T-cell (primary cell): ENCODE measurements at regions not wholly inside any gene's neighbourhood (a gene's known extent, or its start where the extent isn't known, plus 50 kb on each side); places are given as distances from the start of the nearest gene placed in this dataset.

Experiments used
- ATAC-seq, 4 experiments: fragments of 200-7000 bp in 3 of 4; fragments of 150-1000 bp in 1 of 4; cut with Tn5 transposase; replicated peaks in 1 of 4; 1 replicate in 3 of 4; 2 replicates in 1 of 4; pipeline ENCODE4 v1.10.0; 2021; ENCODE audit warnings: moderate library complexity in 3 of 4, mild to moderate bottlenecking in 2 of 4, moderate number of reproducible peaks in 1 of 4
- CTCF ChIA-PET, 2 donors: fragments of 300-600 bp; sonication (Branson Sonifier 250); formaldehyde crosslinking; loops; one replicate each; lab custom pipeline; 2022; ENCODE audit warnings: antibody characterized with exemption in 2 of 2; lab: Charles Lee
- POLR2A ChIA-PET, 2 donors: fragments of 300-600 bp; sonication (Branson Sonifier 250); formaldehyde crosslinking; loops; one replicate each; lab custom pipeline; 2022; ENCODE audit warnings: antibody characterized with exemption in 2 of 2; lab: Charles Lee
- DNase-seq, 35 experiments: peaks; one replicate each; pipeline versions ENCODE4 v3.0.0 to v3.0.0-alpha.2; 2013 to 2023
- H3K27ac ChIP-seq: one replicate; pipeline ENCODE4 v1.5.1; 2013; ENCODE audit warnings: low read length
- H3K27me3 ChIP-seq, 2 experiments: replicated peaks in 1 of 2; 1 replicate in 1 of 2; 2 replicates in 1 of 2; pipeline versions ENCODE4 v1.6.1 to v1.7.0; 2013; ENCODE audit warnings: low read length in 1 of 2, mixed read lengths in 1 of 2; ENCODE audit not compliant: control insufficient read depth in 2 of 2, insufficient read depth in 2 of 2; ENCODE audit errors: extremely low read depth in 1 of 2
- H3K36me3 ChIP-seq, 2 donors: 1 replicate in 1 of 2; 2 replicates in 1 of 2; pipeline versions ENCODE4 v1.6.1 to v1.7.0; 2013; ENCODE audit warnings: low read length in 1 of 2; ENCODE audit not compliant: control insufficient read depth in 2 of 2, insufficient read depth in 1 of 2; ENCODE audit errors: extremely low read depth in 1 of 2
- H3K4me1 ChIP-seq, 2 experiments: 1 replicate in 1 of 2; 2 replicates in 1 of 2; pipeline versions ENCODE4 v1.6.1 to v1.7.0; 2013; ENCODE audit warnings: low read length in 2 of 2, mixed read lengths in 1 of 2; ENCODE audit not compliant: insufficient read depth in 2 of 2, control insufficient read depth in 1 of 2; ENCODE audit errors: extremely low read depth in 1 of 2
- H3K4me3 ChIP-seq, 2 donors: 1 replicate in 1 of 2; 2 replicates in 1 of 2; pipeline versions ENCODE4 v1.5.1 to v1.7.0; 2013; ENCODE audit warnings: mild to moderate bottlenecking in 2 of 2, low read length in 1 of 2, moderate library complexity in 1 of 2; ENCODE audit not compliant: control insufficient read depth in 1 of 2; ENCODE audit errors: extremely low read depth in 1 of 2
- H3K9me3 ChIP-seq: 2 replicates; pipeline ENCODE4 v1.7.0; 2013
- H3K27ac Mint-ChIP-seq, 2 donors: one replicate each; pipeline ENCODE4 v1.8.0; 2020 to 2021; ENCODE audit warnings: mild to moderate bottlenecking in 2 of 2, mixed read lengths in 2 of 2
- H3K27me3 Mint-ChIP-seq, 2 donors: one replicate each; pipeline ENCODE4 v1.8.0; 2021 to 2022; ENCODE audit warnings: mixed read lengths in 2 of 2
- H3K36me3 Mint-ChIP-seq: one replicate; pipeline ENCODE4 v1.8.0; 2021; ENCODE audit warnings: mixed read lengths
- H3K4me1 Mint-ChIP-seq, 3 donors: one replicate each; pipeline ENCODE4 v1.8.0; 2020 to 2022; ENCODE audit warnings: mixed read lengths in 3 of 3, mild to moderate bottlenecking in 1 of 3
- H3K4me3 Mint-ChIP-seq, 3 donors: one replicate each; pipeline ENCODE4 v1.8.0; 2020 to 2022; ENCODE audit warnings: mild to moderate bottlenecking in 3 of 3, mixed read lengths in 3 of 3, moderate library complexity in 3 of 3
- H3K9me3 Mint-ChIP-seq, 3 donors: one replicate each; pipeline ENCODE4 v1.8.0; 2020 to 2022; ENCODE audit warnings: mixed read lengths in 3 of 3
- WGBS: methylation state at CpG from one replicate; pipeline ENCODE4 v1.1.5; 2013; ENCODE audit warnings: missing lambda C conversion rate; ENCODE audit not compliant: insufficient coverage; 5-methylcytosine and 5-hydroxymethylcytosine counted together

GRCh38 chr5:152329207-152329606 lies 75.9 kb downstream of the NMUR2 start:
- ATAC-seq (no peak), DNase-seq (no peak)
- H3K36me3 Mint-ChIP-seq: no peaks in the 10 kb centered on the region
- ChIA-PET CTCF (no interaction called here), POLR2A (no interaction called here)
- Histone ChIP-seq H3K4me3 (no peak overlapping the region), H3K36me3 (no peaks in the 10 kb centered on the region), H3K27me3 (no peaks in the 10 kb centered on the region), H3K4me1 (no peaks in the 10 kb centered on the region), H3K9me3 (no peaks in the 10 kb centered on the region), H3K27ac (no peak overlapping the region)
- peaks cover 0 to 3% of the 10 kb centered on the region in 2 donors for H3K27me3 Mint-ChIP-seq
- H3K9me3 Mint-ChIP-seq: peaks cover 4 to 9% (median 4%) of the 10 kb centered on the region in 3 donors
- no peak overlapping the region for H3K4me3 Mint-ChIP-seq
- 48% methylated on average over 4 of the region's 5 CpGs for WGBS
- no peak overlapping the region for H3K27ac Mint-ChIP-seq
- H3K4me1 Mint-ChIP-seq: no peaks in the 10 kb centered on the region

DNA sequence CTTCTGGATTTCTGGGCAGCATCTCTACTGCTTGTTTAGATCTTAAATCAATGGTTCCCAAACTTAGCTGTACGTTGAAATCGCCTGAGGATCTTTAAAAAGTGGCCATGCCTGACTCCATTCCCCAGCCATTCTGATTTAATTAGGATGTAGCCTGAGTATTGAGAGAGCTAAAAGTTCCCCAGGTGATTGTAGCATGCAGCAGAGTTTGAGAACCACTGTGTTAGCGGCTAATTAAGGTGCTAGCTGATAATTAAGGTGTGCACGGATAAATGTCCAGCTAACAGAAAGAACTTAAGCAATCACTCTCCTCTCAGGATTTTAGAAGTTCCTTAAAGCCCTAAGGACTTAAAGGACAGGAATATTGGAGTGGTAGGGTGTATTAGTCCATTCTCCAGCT lies 89.1 kb downstream of the NMUR2 start:
- CTCF ChIA-PET: no interaction called here
- Histone ChIP-seq H3K9me3 (no peaks in the 10 kb centered on the region), H3K27ac (no peak overlapping the region), H3K36me3 (no peaks in the 10 kb centered on the region), H3K4me1 (no peaks in the 10 kb centered on the region), H3K27me3 (no peaks in the 10 kb centered on the region), H3K4me3 (no peak overlapping the region)
- no peak for DNase-seq
- Mint-ChIP-seq H3K27ac (no peak overlapping the region), H3K36me3 (no peaks in the 10 kb centered on the region), H3K27me3 (peaks cover 0 to 9% of the 10 kb centered on the region in 2 donors), H3K4me3 (no peak overlapping the region), H3K4me1 (no peaks in the 10 kb centered on the region), H3K9me3 (no peaks in the 10 kb centered on the region)
- no CpG with 5 or more reads among the region's 4 CpGs for WGBS
- ATAC-seq: no peak
- POLR2A ChIA-PET: no interaction called here

GRCh38 chr5:152314196-152314829 lies 90.8 kb downstream of the NMUR2 start:
- Mint-ChIP-seq H3K4me1 (no peaks in the 10 kb centered on the region), H3K9me3 (no peaks in the 10 kb centered on the region), H3K36me3 (no peaks in the 10 kb centered on the region), H3K4me3 (no peak overlapping the region), H3K27me3 (peaks cover 0 to 9% of the 10 kb centered on the region in 2 donors), H3K27ac (no peak overlapping the region)
- ATAC-seq: no peak
- no peaks in the 10 kb centered on the region for H3K4me1 ChIP-seq
- CTCF ChIA-PET: no interaction called here
- DNase-seq: no peak
- no peaks in the 10 kb centered on the region for H3K9me3 ChIP-seq
- WGBS: no CpG with 5 or more reads among the region's 1 CpG
- no peak overlapping the region for H3K4me3 ChIP-seq
- no peaks in the 10 kb centered on the region for H3K27me3 ChIP-seq
- no peak overlapping the region for H3K27ac ChIP-seq
- H3K36me3 ChIP-seq: no peaks in the 10 kb centered on the region
- POLR2A ChIA-PET: no interaction called here

- POLR2A ChIA-PET: no interaction called here
- Mint-ChIP-seq H3K27ac (no peak overlapping the region), H3K27me3 (peaks cover 0 to 9% of the 10 kb centered on the region in 2 donors), H3K36me3 (no peaks in the 10 kb centered on the region), H3K4me3 (no peak overlapping the region), H3K4me1 (no peaks in the 10 kb centered on the region), H3K9me3 (no peaks in the 10 kb centered on the region)
- DNase-seq (no peak), ATAC-seq (no peak)
- no CpG with 5 or more reads among the region's 2 CpGs for WGBS
- no peak overlapping the region for H3K4me3 ChIP-seq
- no peaks in the 10 kb centered on the region for H3K36me3 ChIP-seq
- no peaks in the 10 kb centered on the region for H3K4me1 ChIP-seq
- no peaks in the 10 kb centered on the region for H3K27me3 ChIP-seq
- CTCF ChIA-PET: interaction anchor here in 1 of 2 donors (0.5 kb wide), 1 partner anchor 38 kb away, joined by 3 read pairs; no protein-coding TSS in a partner anchor
- H3K27ac ChIP-seq: no peak overlapping the region
- no peaks in the 10 kb centered on the region for H3K9me3 ChIP-seq
These were observed 95.1 kb downstream of the NMUR2 start for GRCh38 chr5:152309926-152310450.

- ATAC-seq: no peak
- no peaks in the 10 kb centered on the region for H3K4me1 Mint-ChIP-seq
- WGBS: 80% methylated on average over 1 of the region's 2 CpGs
These were observed 98.7 kb downstream of the NMUR2 start for GRCh38 chr5:152306386-152306785.

GRCh38 chr5:152305525-152305924 lies 99.6 kb downstream of the NMUR2 start:
- Mint-ChIP-seq H3K4me3 (no peak overlapping the region), H3K36me3 (no peaks in the 10 kb centered on the region), H3K9me3 (no peaks in the 10 kb centered on the region), H3K27me3 (peaks cover 0 to 4% of the 10 kb centered on the region in 2 donors), H3K27ac (no peak overlapping the region), H3K4me1 (no peaks in the 10 kb centered on the region)
- DNase-seq: no peak
- Histone ChIP-seq H3K9me3 (no peaks in the 10 kb centered on the region), H3K4me1 (no peaks in the 10 kb centered on the region), H3K4me3 (no peak overlapping the region), H3K36me3 (no peaks in the 10 kb centered on the region), H3K27ac (no peak overlapping the region), H3K27me3 (no peaks in the 10 kb centered on the region)
- ATAC-seq: no peak
- no CpG with 5 or more reads among the region's 3 CpGs for WGBS
- CTCF ChIA-PET: interaction anchor here in 1 of 2 donors (0.7 kb wide), 1 partner anchor 30 kb away, joined by 3 read pairs; no protein-coding TSS in a partner anchor
- POLR2A ChIA-PET: no interaction called here

More at GRCh38 chr5:152306386-152306785, 98.7 kb downstream of the NMUR2 start:
- H3K4me3 Mint-ChIP-seq: no peak overlapping the region
- H3K27me3 ChIP-seq: no peaks in the 10 kb centered on the region
- no peak overlapping the region for H3K27ac Mint-ChIP-seq
- DNase-seq: no peak
- no peaks in the 10 kb centered on the region for H3K9me3 ChIP-seq
- H3K27ac ChIP-seq: no peak overlapping the region
- peaks cover 4 to 5% of the 10 kb centered on the region in 2 donors for H3K27me3 Mint-ChIP-seq
- H3K9me3 Mint-ChIP-seq: no peaks in the 10 kb centered on the region
- H3K4me1 ChIP-seq: no peaks in the 10 kb centered on the region
- no peaks in the 10 kb centered on the region for H3K36me3 Mint-ChIP-seq
- H3K36me3 ChIP-seq: no peaks in the 10 kb centered on the region
- ChIA-PET POLR2A (no interaction called here), CTCF (interaction anchor here in 1 of 2 donors (0.7 kb wide), 1 partner anchor 29 kb away, joined by 3 read pairs; no protein-coding TSS in a partner anchor)
- no peak overlapping the region for H3K4me3 ChIP-seq
